Cardiac fibroblast (primary cell): ENCODE measurements at regions not wholly inside any gene's neighbourhood (a gene's known extent, or its start where the extent isn't known, plus 50 kb on each side); places are given as distances from the start of the nearest gene placed in this dataset.

ENCODE experiments used
- DNase-seq, 2 donors: peaks; one replicate each; pipeline versions ENCODE4 v3.0.0 to v3.0.0-alpha.2; 2010; ENCODE audit warnings: low read depth in 2 of 2
- H3K4me3 ChIP-seq, 2 donors: replicated peaks in 1 of 2; 1 replicate in 1 of 2; 2 replicates in 1 of 2; pipeline ENCODE4 v1.5.1; 2011; ENCODE audit warnings: low read depth in 2 of 2, low read length in 2 of 2, mild to moderate bottlenecking in 2 of 2, moderate library complexity in 1 of 2
- CTCF ChIP-seq: IDR thresholded peaks from one replicate; pipeline ENCODE4 v1.5.1; 2011; ENCODE audit warnings: low read depth, mild to moderate bottlenecking, low read length, inconsistent platforms

DNA sequence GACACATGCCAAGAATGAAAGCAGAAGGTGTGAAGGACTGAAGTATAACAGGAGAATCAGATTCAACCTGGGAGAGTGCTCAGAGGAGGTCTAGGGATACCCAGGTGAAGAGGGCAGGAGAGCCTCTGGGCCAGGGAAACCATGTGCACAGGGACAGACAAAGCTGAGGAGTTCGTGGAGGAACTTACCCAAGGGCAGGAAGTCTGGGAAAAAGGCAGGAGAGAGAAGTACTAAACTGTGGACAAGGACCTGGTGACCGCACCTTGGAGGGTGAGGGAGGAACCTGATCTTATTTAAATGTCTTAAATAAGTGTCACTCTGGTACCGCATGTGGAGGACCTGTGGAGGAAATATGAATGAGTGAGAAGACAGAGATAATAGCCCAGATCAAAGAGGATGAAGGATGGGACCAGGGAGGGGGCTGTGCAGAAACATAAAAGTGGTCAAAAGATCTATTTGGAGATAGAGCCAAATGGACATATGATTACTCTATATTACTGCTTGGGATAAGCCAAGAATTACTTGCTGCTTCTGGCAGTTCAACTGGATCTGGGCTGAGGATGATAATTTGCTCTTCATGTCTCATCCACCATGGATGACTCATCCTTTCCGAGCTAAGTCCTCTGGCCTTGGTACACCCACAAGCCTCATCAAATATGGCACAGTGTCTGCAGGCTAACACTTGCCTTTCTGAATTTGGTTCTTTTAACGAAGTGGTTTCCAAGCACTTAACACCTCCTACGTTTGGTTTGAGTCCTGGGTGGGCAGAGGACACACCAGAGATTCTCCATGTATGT, 116.9 kb upstream of the NMNAT3 start:
- H3K4me3 ChIP-seq: no peak overlapping the region
- peak in 1 of 2 donors; percentile 9 for DNase-seq
- no peak for TF ChIP-seq CTCF

DNA sequence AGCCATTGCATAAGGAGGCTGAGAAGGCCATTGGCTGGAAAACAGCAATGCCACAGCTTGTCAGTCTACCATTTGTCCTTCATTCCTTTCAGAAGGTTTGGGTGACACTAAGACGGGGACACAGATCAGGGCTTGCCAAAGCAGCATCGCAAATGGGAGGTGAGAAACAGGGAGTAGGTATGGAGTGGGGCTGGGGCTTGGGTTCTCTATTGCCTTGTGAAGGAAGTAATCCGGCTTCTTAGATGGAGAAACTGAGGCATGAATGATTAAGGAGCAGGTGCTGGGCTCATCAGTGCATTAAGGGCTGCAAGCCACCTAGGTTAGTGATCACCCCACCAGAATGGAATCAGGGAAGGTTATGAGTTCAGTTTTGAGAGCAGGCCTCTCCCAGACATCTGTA, 115.6 kb upstream of the NMNAT3 start:
- TF ChIP-seq CTCF: no peak
- no peak for DNase-seq

GRCh38 chr3:139780593-139780992, 102.8 kb upstream of the NMNAT3 start:
- no peak for DNase-seq

More for the DNA sequence above, 115.6 kb upstream of the NMNAT3 start:
- no peak overlapping the region for H3K4me3 ChIP-seq

GRCh38 chr3:139778682-139779233, 101.0 kb upstream of the NMNAT3 start:
- no peak for DNase-seq
- TF ChIP-seq CTCF: no peak
- no peak overlapping the region for H3K4me3 ChIP-seq

More at GRCh38 chr3:139780593-139780992, 102.8 kb upstream of the NMNAT3 start:
- no peak for TF ChIP-seq CTCF
- no peak overlapping the region for H3K4me3 ChIP-seq

DNA sequence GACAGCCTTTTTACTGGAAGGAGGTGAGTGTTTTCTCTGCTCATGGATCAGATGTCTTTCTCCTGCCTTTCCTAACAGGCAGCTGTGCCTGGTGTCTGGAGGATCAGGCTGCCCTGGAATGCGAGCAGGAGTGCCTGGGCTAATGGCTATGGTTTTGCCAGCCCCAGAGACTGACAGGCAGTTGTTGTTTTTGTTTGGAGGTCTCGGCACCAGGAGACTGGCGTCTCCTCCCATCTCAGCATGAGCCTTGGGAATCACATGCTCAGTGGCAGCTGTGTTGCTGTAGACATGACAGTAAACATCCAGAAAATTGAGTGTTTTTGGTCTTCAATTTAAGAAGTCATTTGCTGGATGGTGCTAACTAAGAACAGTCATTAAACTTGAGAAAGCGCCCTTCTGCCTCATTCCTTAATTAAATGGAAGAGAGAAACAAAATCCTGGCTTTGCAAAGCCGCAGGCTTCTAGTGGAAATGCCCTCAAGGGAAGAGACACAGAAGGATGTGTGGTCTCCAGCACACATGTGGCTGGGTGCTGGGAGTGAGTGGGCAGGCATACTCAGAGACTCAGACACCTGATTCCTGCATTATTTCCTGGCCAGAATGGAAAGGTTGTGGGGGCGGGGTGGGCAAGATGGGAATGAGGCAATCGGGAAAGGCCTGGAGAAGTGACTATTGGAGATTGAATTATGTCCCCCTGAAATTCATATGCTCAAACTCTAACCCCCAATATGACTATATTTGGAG, 97.0 kb upstream of the NMNAT3 start:
- no peak for TF ChIP-seq CTCF
- no peak overlapping the region for H3K4me3 ChIP-seq
- peak in 1 of 2 donors; percentile 33 for DNase-seq

DNA sequence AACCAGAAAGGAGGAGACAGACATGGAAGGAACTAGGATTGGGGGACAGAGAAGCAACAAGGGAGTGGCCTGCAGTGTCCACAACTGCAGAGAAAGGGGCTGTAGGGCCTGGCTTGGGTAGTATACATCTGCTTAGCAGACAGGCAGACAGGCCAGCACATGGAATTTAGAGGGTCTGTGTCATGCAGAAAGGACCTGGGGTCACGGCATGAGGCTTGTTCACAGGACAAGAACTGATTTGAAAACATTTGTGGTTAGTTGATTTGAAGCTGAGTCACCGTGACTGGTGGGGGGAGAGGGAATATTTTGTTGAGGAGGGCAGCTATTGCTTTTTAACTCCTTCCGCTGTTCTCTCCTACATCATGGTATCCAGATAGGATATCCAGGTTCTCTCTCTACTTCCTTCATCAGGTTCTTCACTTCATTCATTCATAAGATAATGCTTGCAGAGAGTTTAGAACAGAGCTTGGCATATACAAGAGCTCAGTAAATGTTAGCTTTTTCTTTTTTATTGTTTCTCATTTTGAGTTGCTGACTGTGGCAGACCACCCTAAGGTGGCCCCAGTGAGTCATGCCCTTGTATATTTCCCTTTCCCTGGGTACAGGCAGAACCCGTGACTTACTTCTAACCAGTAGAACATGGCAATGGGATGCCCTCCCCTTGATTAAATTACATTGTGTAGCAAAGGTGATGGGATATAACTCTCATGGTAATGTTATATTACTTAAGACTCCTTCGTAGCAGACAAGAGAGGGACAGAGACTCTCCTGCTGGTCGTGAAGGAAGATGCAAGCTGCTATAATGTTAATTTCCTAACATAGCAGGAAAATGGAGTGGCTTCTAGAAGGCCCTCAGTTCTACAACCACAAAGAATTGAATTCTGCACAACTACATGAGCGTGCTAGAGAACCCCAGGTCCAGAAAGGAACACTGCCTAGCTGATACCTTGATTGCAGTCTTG, 95.0 kb upstream of the NMNAT3 start:
- H3K4me3 ChIP-seq: no peak overlapping the region
- no peak for TF ChIP-seq CTCF
- peak; percentile 64 to 90 for DNase-seq
